Heart right ventricle (tissue), 16 donors: ENCODE measurements at regions not wholly inside any gene's neighbourhood (a gene's known extent, or its start where the extent isn't known, plus 50 kb on each side); places are given as distances from the start of the nearest gene placed in this dataset.

Experiments used
- ATAC-seq, 8 donors: fragments of 200-7000 bp; cut with Tn5 transposase; one replicate each; pipeline ENCODE4 v1.9.1; 2020; ENCODE audit warnings: mild to moderate bottlenecking in 8 of 8, moderate library complexity in 8 of 8, moderate number of reproducible peaks in 1 of 8
- DNase-seq, 2 donors: peaks; one replicate each; pipeline ENCODE4 v3.0.0-alpha.2; 2020
- H3K27ac ChIP-seq, 10 donors: fragments of 200-600 bp; sonication (generic) in 2 of 10; one replicate each; pipeline versions ENCODE4 v1.5.0 to v1.8.0; 2020 to 2022; ENCODE audit warnings: mild to moderate bottlenecking in 3 of 10
- H3K27me3 ChIP-seq, 7 donors: fragments of 200-600 bp; one replicate each; pipeline ENCODE4 v1.8.0; 2021 to 2022; ENCODE audit warnings: mild to moderate bottlenecking in 2 of 7
- H3K36me3 ChIP-seq, 9 donors: fragments of 200-600 bp; sonication (generic) in 1 of 9; one replicate each; pipeline versions ENCODE4 v1.5.0 to v1.8.0; 2020 to 2022; ENCODE audit warnings: mild to moderate bottlenecking in 2 of 9
- H3K4me1 ChIP-seq, 9 donors: fragments of 200-600 bp; sonication (generic) in 1 of 9; one replicate each; pipeline versions ENCODE4 v1.5.0 to v1.8.0; 2020 to 2022; ENCODE audit warnings: mild to moderate bottlenecking in 4 of 9
- H3K4me3 ChIP-seq, 10 donors: fragments of 200-600 bp; sonication (generic) in 2 of 10; one replicate each; pipeline versions ENCODE4 v1.5.0 to v1.8.0; 2020 to 2022; ENCODE audit warnings: mild to moderate bottlenecking in 7 of 10, moderate library complexity in 2 of 10
- H3K9me3 ChIP-seq, 11 donors: fragments of 200-600 bp in 10 of 11; sonication (generic) in 2 of 11; one replicate each; pipeline versions ENCODE4 v1.5.0 to v1.8.0; 2013 to 2022; ENCODE audit warnings: mild to moderate bottlenecking in 2 of 11, control low read depth in 1 of 11, moderate library complexity in 1 of 11
- CTCF ChIP-seq, 9 donors: fragments of 200-600 bp; sonication (generic) in 2 of 9; IDR thresholded peaks; one replicate each; pipeline versions ENCODE4 v1.5.0 to v1.8.0; 2021 to 2022; ENCODE audit warnings: antibody characterized with exemption in 9 of 9, mild to moderate bottlenecking in 5 of 9, moderate library complexity in 1 of 9
- WGBS, 2 donors: extraction: QIAGEN DNeasy Blood & Tissue Kit; methylation state at CpG; one replicate each; pipeline ENCODE4 v1.1.7; 2013; ENCODE audit warnings: inconsistent platforms in 1 of 2; 5-methylcytosine and 5-hydroxymethylcytosine counted together
- intact Hi-C, 10 donors: fragments of 100-400 bp; cut with DNase I; formaldehyde crosslinking; loops; one replicate each; pipeline versions ENCODE4 v1.11.1 to v1.14.2; 2022
- donor health status: Arrhythmogenic right ventricular cardiomyopathy.
- donor health status: ischemic (EF 13 %, LVEDD 7.1; RV severe dilation, severe dysfunction).
- donor health status: healthy with polysubstance abuse.
- donor health status: DM: no; HTN: yes; CAD: no.
- donor health status: DM: no; HTN: no; CAD: no.
- donor health status: ischemic (EF 25% LVEDD 6.9; RV normal size, moderate dysfunction).
- donor health status: ischemic (EF 25% LVEDD 5.7; RV mildly dilated, moderate dysfunction).
- donor health status: healthy.
- donor health status: DM: yes; HTN: yes; CAD: no.
- donor health status: Ischemic cardiomyopathy.
- donor health status: ischemic (EF 35%, LVEDD 5.7; RV mildly dilated, moderate dysfunction).
- donor health status: nonischemic (EF 11% LVEDD 7.7; RV severe dilation, severe dysfunction).
- donor health status: DM: yes; HTN: yes; CAD: no.
- donor health status: PGD.
- donor health status: ischemic (EF 29% LVEDD 5.4; RV normal size, mild dysfunction).
- donor health status: nonischemic (EF 23%, LVEDD 6.1; RV moderate dilation, normal function).

GRCh38 chr15:89406218-89406939 lies 71.8 kb upstream of the POLG start:
- no peaks in the 10 kb centered on the region for H3K9me3 ChIP-seq
- peak overlapping the region in 3 of 10 donors; percentile 13 to 28 (median 22) for H3K4me3 ChIP-seq
- no peak for TF ChIP-seq CTCF (IDR thresholded peaks at IDR 0.05)
- ATAC-seq (no peak), DNase-seq (no peak)
- H3K27me3 ChIP-seq: peaks cover 34 to 100% (median 99%) of the 10 kb centered on the region in 7 donors
- no peaks in the 10 kb centered on the region for H3K36me3 ChIP-seq
- H3K27ac ChIP-seq: no peak overlapping the region
- H3K4me1 ChIP-seq: peaks cover 2 to 58% (median 34%) of the 10 kb centered on the region in 9 donors
- intact Hi-C loops: loop anchor here in 2 of 10 donors (5.0 kb wide), 2 partner anchors 34 to 39 kb away; no protein-coding TSS in a partner anchor
- WGBS, 2 donors: 2 to 4% methylated on average over 45 of the region's 45 CpGs

- WGBS, 2 donors: 6% methylated on average over 9 of the region's 9 CpGs
These were observed 70.9 kb upstream of the POLG start for GRCh38 chr15:89405494-89405893.

GRCh38 chr15:89404023-89404422 lies 69.4 kb upstream of the POLG start:
- Histone ChIP-seq H3K4me1 (peaks cover 7 to 62% (median 39%) of the 10 kb centered on the region in 9 donors), H3K36me3 (no peaks in the 10 kb centered on the region), H3K27me3 (peaks cover 36 to 100% (median 99%) of the 10 kb centered on the region in 7 donors), H3K9me3 (no peaks in the 10 kb centered on the region), H3K27ac (no peak overlapping the region), H3K4me3 (no peak overlapping the region)
- intact Hi-C loops: loop anchor here in 1 of 10 donors (5.0 kb wide), 1 partner anchor 37 kb away; no protein-coding TSS in a partner anchor
- DNase-seq (no peak), ATAC-seq (no peak)
- no peak for TF ChIP-seq CTCF (IDR thresholded peaks at IDR 0.05)
- WGBS, 2 donors: 14 to 20% methylated on average over 3 of the region's 3 CpGs

More at GRCh38 chr15:89405494-89405893, 70.9 kb upstream of the POLG start:
- no peak overlapping the region for H3K4me3 ChIP-seq
- H3K9me3 ChIP-seq: no peaks in the 10 kb centered on the region
- H3K36me3 ChIP-seq: no peaks in the 10 kb centered on the region
- H3K4me1 ChIP-seq: peaks cover 2 to 56% (median 32%) of the 10 kb centered on the region in 9 donors
- no peak for TF ChIP-seq CTCF (IDR thresholded peaks at IDR 0.05)
- intact Hi-C loops: loop anchor here in 2 of 10 donors (5.0 kb wide), 2 partner anchors 33 to 38 kb away; no protein-coding TSS in a partner anchor
- no peak for ATAC-seq
- H3K27ac ChIP-seq: no peak overlapping the region
- peaks cover 28 to 100% (median 99%) of the 10 kb centered on the region in 7 donors for H3K27me3 ChIP-seq
- DNase-seq: no peak

- Histone ChIP-seq H3K27ac (no peak overlapping the region), H3K36me3 (no peaks in the 10 kb centered on the region), H3K4me3 (no peak overlapping the region), H3K4me1 (peaks cover 7 to 48% (median 30%) of the 10 kb centered on the region in 9 donors), H3K27me3 (peaks cover 38 to 100% (median 99%) of the 10 kb centered on the region in 7 donors), H3K9me3 (no peaks in the 10 kb centered on the region)
- DNase-seq: no peak
- TF ChIP-seq CTCF (IDR thresholded peaks at IDR 0.05): no peak
- intact Hi-C loops: loop anchor here in 1 of 10 donors (5.0 kb wide), 1 partner anchor 35 kb away; no protein-coding TSS in a partner anchor
- no peak for ATAC-seq
- 7 to 24% methylated on average over 1 of the region's 1 CpG for WGBS, 2 donors
These were observed 67.8 kb upstream of the POLG start for GRCh38 chr15:89402518-89402805.
